T-cell (primary cell): ENCODE measurements at regions not wholly inside any gene's neighbourhood (a gene's known extent, or its start where the extent isn't known, plus 50 kb on each side); places are given as distances from the start of the nearest gene placed in this dataset.
"Not testable (repeated sequence)": the region's sequence is repeated elsewhere in the genome, so short reads cannot be mapped to it uniquely, and the experiment has no call there.

Source experiments
- ATAC-seq, 4 experiments: fragments of 200-7000 bp in 3 of 4; fragments of 150-1000 bp in 1 of 4; cut with Tn5 transposase; replicated peaks in 1 of 4; 1 replicate in 3 of 4; 2 replicates in 1 of 4; pipeline ENCODE4 v1.10.0; 2021; ENCODE audit warnings: moderate library complexity in 3 of 4, mild to moderate bottlenecking in 2 of 4, moderate number of reproducible peaks in 1 of 4
- CTCF ChIA-PET, 2 donors: fragments of 300-600 bp; sonication (Branson Sonifier 250); formaldehyde crosslinking; loops; one replicate each; lab custom pipeline; 2022; ENCODE audit warnings: antibody characterized with exemption in 2 of 2; lab: Charles Lee
- POLR2A ChIA-PET, 2 donors: fragments of 300-600 bp; sonication (Branson Sonifier 250); formaldehyde crosslinking; loops; one replicate each; lab custom pipeline; 2022; ENCODE audit warnings: antibody characterized with exemption in 2 of 2; lab: Charles Lee
- DNase-seq, 35 experiments: peaks; one replicate each; pipeline versions ENCODE4 v3.0.0 to v3.0.0-alpha.2; 2013 to 2023
- H3K27ac ChIP-seq: one replicate; pipeline ENCODE4 v1.5.1; 2013; ENCODE audit warnings: low read length
- H3K27me3 ChIP-seq, 2 experiments: replicated peaks in 1 of 2; 1 replicate in 1 of 2; 2 replicates in 1 of 2; pipeline versions ENCODE4 v1.6.1 to v1.7.0; 2013; ENCODE audit warnings: low read length in 1 of 2, mixed read lengths in 1 of 2; ENCODE audit not compliant: control insufficient read depth in 2 of 2, insufficient read depth in 2 of 2; ENCODE audit errors: extremely low read depth in 1 of 2
- H3K36me3 ChIP-seq, 2 donors: 1 replicate in 1 of 2; 2 replicates in 1 of 2; pipeline versions ENCODE4 v1.6.1 to v1.7.0; 2013; ENCODE audit warnings: low read length in 1 of 2; ENCODE audit not compliant: control insufficient read depth in 2 of 2, insufficient read depth in 1 of 2; ENCODE audit errors: extremely low read depth in 1 of 2
- H3K4me1 ChIP-seq, 2 experiments: 1 replicate in 1 of 2; 2 replicates in 1 of 2; pipeline versions ENCODE4 v1.6.1 to v1.7.0; 2013; ENCODE audit warnings: low read length in 2 of 2, mixed read lengths in 1 of 2; ENCODE audit not compliant: insufficient read depth in 2 of 2, control insufficient read depth in 1 of 2; ENCODE audit errors: extremely low read depth in 1 of 2
- H3K4me3 ChIP-seq, 2 donors: 1 replicate in 1 of 2; 2 replicates in 1 of 2; pipeline versions ENCODE4 v1.5.1 to v1.7.0; 2013; ENCODE audit warnings: mild to moderate bottlenecking in 2 of 2, low read length in 1 of 2, moderate library complexity in 1 of 2; ENCODE audit not compliant: control insufficient read depth in 1 of 2; ENCODE audit errors: extremely low read depth in 1 of 2
- H3K9me3 ChIP-seq: 2 replicates; pipeline ENCODE4 v1.7.0; 2013
- H3K27ac Mint-ChIP-seq, 2 donors: one replicate each; pipeline ENCODE4 v1.8.0; 2020 to 2021; ENCODE audit warnings: mild to moderate bottlenecking in 2 of 2, mixed read lengths in 2 of 2
- H3K27me3 Mint-ChIP-seq, 2 donors: one replicate each; pipeline ENCODE4 v1.8.0; 2021 to 2022; ENCODE audit warnings: mixed read lengths in 2 of 2
- H3K36me3 Mint-ChIP-seq: one replicate; pipeline ENCODE4 v1.8.0; 2021; ENCODE audit warnings: mixed read lengths
- H3K4me1 Mint-ChIP-seq, 3 donors: one replicate each; pipeline ENCODE4 v1.8.0; 2020 to 2022; ENCODE audit warnings: mixed read lengths in 3 of 3, mild to moderate bottlenecking in 1 of 3
- H3K4me3 Mint-ChIP-seq, 3 donors: one replicate each; pipeline ENCODE4 v1.8.0; 2020 to 2022; ENCODE audit warnings: mild to moderate bottlenecking in 3 of 3, mixed read lengths in 3 of 3, moderate library complexity in 3 of 3
- H3K9me3 Mint-ChIP-seq, 3 donors: one replicate each; pipeline ENCODE4 v1.8.0; 2020 to 2022; ENCODE audit warnings: mixed read lengths in 3 of 3
- WGBS: methylation state at CpG from one replicate; pipeline ENCODE4 v1.1.5; 2013; ENCODE audit warnings: missing lambda C conversion rate; ENCODE audit not compliant: insufficient coverage; 5-methylcytosine and 5-hydroxymethylcytosine counted together

GRCh38 chr2:35818359-35818758 is 537.2 kb upstream of the CRIM1 start:
- WGBS: no CpG with 5 or more reads among the region's 2 CpGs
- H3K4me1 Mint-ChIP-seq, POLR2A ChIA-PET, H3K4me3 Mint-ChIP-seq, H3K9me3 ChIP-seq, H3K4me3 ChIP-seq, H3K36me3 Mint-ChIP-seq, H3K27ac ChIP-seq, DNase-seq, ATAC-seq, CTCF ChIA-PET, H3K36me3 ChIP-seq, H3K9me3 Mint-ChIP-seq, H3K4me1 ChIP-seq, H3K27me3 ChIP-seq, H3K27ac Mint-ChIP-seq: not testable (repeated sequence)
- H3K27me3 Mint-ChIP-seq: peaks cover 11 to 27% of the 10 kb centered on the region in 2 donors

- H3K4me3 Mint-ChIP-seq, H3K4me3 ChIP-seq, H3K4me1 Mint-ChIP-seq, H3K4me1 ChIP-seq, H3K9me3 Mint-ChIP-seq, H3K9me3 ChIP-seq, POLR2A ChIA-PET, H3K27me3 ChIP-seq, ATAC-seq, H3K36me3 ChIP-seq, H3K27ac Mint-ChIP-seq, CTCF ChIA-PET, H3K36me3 Mint-ChIP-seq, H3K27ac ChIP-seq, DNase-seq: not testable (repeated sequence)
- H3K27me3 Mint-ChIP-seq: peaks cover 7 to 16% of the 10 kb centered on the region in 2 donors
- 70% methylated on average over 5 of the region's 7 CpGs for WGBS
Observed at GRCh38 chr2:35814597-35814996, 541.0 kb upstream of the CRIM1 start.

GRCh38 chr2:35803126-35803525 is 552.5 kb upstream of the CRIM1 start:
- no peak for DNase-seq
- no peak overlapping the region for H3K4me3 ChIP-seq
- no peaks in the 10 kb centered on the region for H3K4me1 ChIP-seq
- no peaks in the 10 kb centered on the region for H3K27me3 ChIP-seq
- no peaks in the 10 kb centered on the region for H3K36me3 ChIP-seq
- H3K36me3 Mint-ChIP-seq: no peaks in the 10 kb centered on the region
- H3K27me3 Mint-ChIP-seq: peaks cover 3 to 4% of the 10 kb centered on the region in 2 donors
- WGBS: 66% methylated on average over 3 of the region's 4 CpGs
- H3K27ac ChIP-seq: no peak overlapping the region
- POLR2A ChIA-PET: no interaction called here
- ATAC-seq: no peak
- H3K4me3 Mint-ChIP-seq: no peak overlapping the region
- peaks cover 0 to 24% (median 7%) of the 10 kb centered on the region in 3 donors for H3K9me3 Mint-ChIP-seq
- H3K4me1 Mint-ChIP-seq: no peaks in the 10 kb centered on the region
- no peak overlapping the region for H3K27ac Mint-ChIP-seq
- H3K9me3 ChIP-seq: no peaks in the 10 kb centered on the region
- CTCF ChIA-PET: no interaction called here

GRCh38 chr2:35794796-35795450 is 560.7 kb upstream of the CRIM1 start:
- peaks cover 0 to 4% (median 0%) of the 10 kb centered on the region in 3 donors for H3K9me3 Mint-ChIP-seq
- Histone ChIP-seq H3K4me3 (no peak overlapping the region), H3K27ac (no peak overlapping the region), H3K36me3 (no peaks in the 10 kb centered on the region), H3K4me1 (no peaks in the 10 kb centered on the region), H3K27me3 (peaks cover 0 to 3% of the 10 kb centered on the region in 2 experiments), H3K9me3 (no peaks in the 10 kb centered on the region)
- ATAC-seq (no peak), DNase-seq (no peak)
- CTCF ChIA-PET: no interaction called here
- H3K36me3 Mint-ChIP-seq: no peaks in the 10 kb centered on the region
- WGBS: 96% methylated on average over 3 of the region's 6 CpGs
- H3K27me3 Mint-ChIP-seq: peaks cover 0 to 3% of the 10 kb centered on the region in 2 donors
- H3K4me3 Mint-ChIP-seq: no peak overlapping the region
- no peaks in the 10 kb centered on the region for H3K4me1 Mint-ChIP-seq
- no peak overlapping the region for H3K27ac Mint-ChIP-seq
- POLR2A ChIA-PET: no interaction called here

- Mint-ChIP-seq H3K27me3 (peaks cover 0 to 3% of the 10 kb centered on the region in 2 donors), H3K4me3 (no peak overlapping the region), H3K4me1 (no peaks in the 10 kb centered on the region), H3K27ac (no peak overlapping the region), H3K36me3 (no peaks in the 10 kb centered on the region), H3K9me3 (peaks cover 0 to 7% (median 0%) of the 10 kb centered on the region in 3 donors)
- ChIA-PET POLR2A (no interaction called here), CTCF (no interaction called here)
- WGBS: 36% methylated on average over 2 of the region's 5 CpGs
- no peaks in the 10 kb centered on the region for H3K27me3 ChIP-seq
- no peak overlapping the region for H3K27ac ChIP-seq
- ATAC-seq: no peak
- H3K9me3 ChIP-seq: no peaks in the 10 kb centered on the region
- H3K36me3 ChIP-seq: no peaks in the 10 kb centered on the region
- DNase-seq: no peak
- H3K4me1 ChIP-seq: no peaks in the 10 kb centered on the region
- H3K4me3 ChIP-seq: no peak overlapping the region
Observed at GRCh38 chr2:35790292-35790691, 565.3 kb upstream of the CRIM1 start.

- Mint-ChIP-seq H3K9me3 (peaks cover 0 to 7% (median 4%) of the 10 kb centered on the region in 3 donors), H3K4me1 (no peaks in the 10 kb centered on the region), H3K4me3 (no peak overlapping the region), H3K36me3 (no peaks in the 10 kb centered on the region), H3K27ac (no peak overlapping the region), H3K27me3 (peaks cover 0 to 2% of the 10 kb centered on the region in 2 donors)
- no peak overlapping the region for H3K27ac ChIP-seq
- ATAC-seq (no peak), DNase-seq (no peak)
- POLR2A ChIA-PET: no interaction called here
- no peak overlapping the region for H3K4me3 ChIP-seq
- CTCF ChIA-PET: interaction anchor here in 1 of 2 donors (0.6 kb wide), 1 partner anchor 11 kb away, joined by 3 read pairs; no protein-coding TSS in a partner anchor
- H3K4me1 ChIP-seq: no peaks in the 10 kb centered on the region
- 93% methylated on average over 8 of the region's 10 CpGs for WGBS
- H3K36me3 ChIP-seq: no peaks in the 10 kb centered on the region
- H3K27me3 ChIP-seq: no peaks in the 10 kb centered on the region
- no peaks in the 10 kb centered on the region for H3K9me3 ChIP-seq
Observed at GRCh38 chr2:35788543-35788942, 567.0 kb upstream of the CRIM1 start.
